B cell (primary cell): ENCODE measurements at regions not wholly inside any gene's neighbourhood (a gene's known extent, or its start where the extent isn't known, plus 50 kb on each side); places are given as distances from the start of the nearest gene placed in this dataset.

Experiments
- ATAC-seq: fragments of 200-7000 bp; cut with Tn5 transposase; one replicate; pipeline ENCODE4 v1.10.0; 2021; ENCODE audit warnings: low read depth, mild to moderate bottlenecking, moderate number of reproducible peaks, moderate library complexity
- CTCF ChIA-PET: fragments of 350-600 bp; sonication (Branson Sonifier 250); formaldehyde crosslinking; loops from one replicate; lab custom pipeline; 2021; ENCODE audit warnings: antibody characterized with exemption, inconsistent platforms; lab: Charles Lee
- POLR2A ChIA-PET: fragments of 350-600 bp; sonication (Branson Sonifier 250); formaldehyde crosslinking; loops from one replicate; lab custom pipeline; 2021; ENCODE audit warnings: antibody characterized with exemption; lab: Charles Lee
- DNase-seq: peaks from one replicate; pipeline ENCODE4 v3.0.0; 2013
- H2AFZ ChIP-seq: 2 replicates; pipeline ENCODE4 v1.6.1; 2012; ENCODE audit warnings: mild to moderate bottlenecking, low read depth, low read length; ENCODE audit not compliant: insufficient read depth, poor library complexity, severe bottlenecking
- H3K27ac ChIP-seq, 2 donors: 1 replicate in 1 of 2; 2 replicates in 1 of 2; pipeline ENCODE4 v1.5.1; 2012 to 2013; ENCODE audit warnings: low read length in 2 of 2, mild to moderate bottlenecking in 2 of 2, moderate library complexity in 1 of 2
- H3K27me3 ChIP-seq, 4 experiments: fragments of 200-600 bp in 1 of 4; sonication (generic) in 1 of 4; replicated peaks in 1 of 4; 1 replicate in 2 of 4; 2 replicates in 2 of 4; pipeline versions ENCODE4 v1.6.1 to v1.7.0; 2013 to 2016; ENCODE audit warnings: low read length in 3 of 4, mild to moderate bottlenecking in 2 of 4, mixed read lengths in 1 of 4, moderate library complexity in 1 of 4; ENCODE audit not compliant: insufficient read depth in 4 of 4, control insufficient read depth in 3 of 4; ENCODE audit errors: control extremely low read depth in 1 of 4
- H3K36me3 ChIP-seq, 2 experiments: replicated peaks in 1 of 2; 1 replicate in 1 of 2; 2 replicates in 1 of 2; pipeline versions ENCODE4 v1.6.1 to v1.7.1; 2013; ENCODE audit warnings: low read length in 1 of 2; ENCODE audit not compliant: insufficient read depth in 2 of 2, control insufficient read depth in 1 of 2; ENCODE audit errors: control extremely low read depth in 1 of 2, extremely low read depth in 1 of 2
- H3K4me1 ChIP-seq, 2 donors: fragments of 200-600 bp in 1 of 2; sonication (generic) in 1 of 2; 1 replicate in 1 of 2; 2 replicates in 1 of 2; pipeline versions ENCODE4 v1.5.1 to v1.6.1; 2013 to 2017; ENCODE audit warnings: low read length in 2 of 2; ENCODE audit not compliant: control insufficient read depth in 2 of 2, insufficient read depth in 2 of 2
- H3K4me2 ChIP-seq: replicated peaks from 2 replicates; pipeline ENCODE3; 2012; ENCODE audit warnings: mild to moderate bottlenecking, low read depth, low read length; ENCODE audit not compliant: poor library complexity, severe bottlenecking
- H3K4me3 ChIP-seq, 5 experiments: fragments of 200-600 bp in 1 of 5; sonication (generic) in 1 of 5; 1 replicate in 3 of 5; 2 replicates in 2 of 5; pipeline versions ENCODE4 v1.5.1 to v1.7.0; 2011 to 2016; ENCODE audit warnings: low read length in 4 of 5, mild to moderate bottlenecking in 4 of 5, low read depth in 2 of 5, control low read depth in 1 of 5, moderate library complexity in 1 of 5; ENCODE audit not compliant: insufficient read depth in 1 of 5; ENCODE audit errors: control extremely low read depth in 1 of 5, extremely low read depth in 1 of 5
- H3K79me2 ChIP-seq: fragments of 200-600 bp; sonication (generic); one replicate; pipeline ENCODE4 v1.6.0; 2016; ENCODE audit warnings: low read length; ENCODE audit not compliant: control insufficient read depth, insufficient read depth
- H3K9ac ChIP-seq: fragments of 200-600 bp; sonication (generic); 2 replicates; pipeline ENCODE4 v1.6.1; 2017; ENCODE audit warnings: mild to moderate bottlenecking, low read length, moderate library complexity
- H3K9me3 ChIP-seq, 3 donors: one replicate each; pipeline versions ENCODE4 v1.6.1 to v1.7.1; 2013; ENCODE audit warnings: low read length in 2 of 3; ENCODE audit not compliant: control insufficient read depth in 2 of 3, insufficient read depth in 1 of 3; ENCODE audit errors: control extremely low read depth in 1 of 3
- H4K20me1 ChIP-seq: 2 replicates; pipeline ENCODE4 v1.6.0; 2012; ENCODE audit warnings: mild to moderate bottlenecking, low read length; ENCODE audit not compliant: insufficient read depth, control insufficient read depth, poor library complexity, severe bottlenecking
- H3K27ac Mint-ChIP-seq: one replicate; pipeline ENCODE4 v1.8.0; 2021; ENCODE audit warnings: mixed read lengths
- H3K27me3 Mint-ChIP-seq: one replicate; pipeline ENCODE4 v1.8.0; 2021; ENCODE audit warnings: mixed read lengths
- H3K4me1 Mint-ChIP-seq: one replicate; pipeline ENCODE4 v1.8.0; 2021; ENCODE audit warnings: mixed read lengths
- H3K4me3 Mint-ChIP-seq: one replicate; pipeline ENCODE4 v1.8.0; 2021; ENCODE audit warnings: mixed read lengths
- H3K9me3 Mint-ChIP-seq: one replicate; pipeline ENCODE4 v1.8.0; 2022; ENCODE audit warnings: mixed read lengths; ENCODE audit not compliant: insufficient read depth
- EZH2 ChIP-seq: IDR thresholded peaks from 2 replicates; pipeline ENCODE4 v1.6.1; 2012; ENCODE audit warnings: borderline replicate concordance, low read depth, mild to moderate bottlenecking, moderate library complexity, low read length; ENCODE audit not compliant: insufficient read depth, poor library complexity, severe bottlenecking
- WGBS: methylation state at CpG from one replicate; pipeline ENCODE4 v1.1.5; 2013; ENCODE audit warnings: missing lambda C conversion rate; ENCODE audit not compliant: insufficient coverage; 5-methylcytosine and 5-hydroxymethylcytosine counted together
- intact Hi-C: fragments of 100-400 bp; cut with micrococcal nuclease; formaldehyde crosslinking; loops from one replicate; pipeline ENCODE4 v1.10.0; 2022
- TF ChIP-seq, protein P1 (sequence below): fragments of 200-600 bp; IDR thresholded peaks from one replicate; pipeline ENCODE4 v1.8.0; 2022; ENCODE audit warnings: antibody characterized with exemption, mild to moderate bottlenecking

- Histone ChIP-seq H3K4me2 (no peak overlapping the region), H3K4me3 (no peak overlapping the region), H4K20me1 (no peaks in the 10 kb centered on the region), H3K27me3 (peaks cover 0 to 2% (median 0%) of the 10 kb centered on the region in 4 experiments), H3K36me3 (no peaks in the 10 kb centered on the region), H3K9ac (no peak overlapping the region), H3K9me3 (no peaks in the 10 kb centered on the region), H2AFZ (no peak overlapping the region), H3K79me2 (no peaks in the 10 kb centered on the region), H3K27ac (no peak overlapping the region), H3K4me1 (no peaks in the 10 kb centered on the region)
- intact Hi-C loops, result no loop called here
- no peak for TF ChIP-seq EZH2
- TF ChIP-seq, protein P1, sequence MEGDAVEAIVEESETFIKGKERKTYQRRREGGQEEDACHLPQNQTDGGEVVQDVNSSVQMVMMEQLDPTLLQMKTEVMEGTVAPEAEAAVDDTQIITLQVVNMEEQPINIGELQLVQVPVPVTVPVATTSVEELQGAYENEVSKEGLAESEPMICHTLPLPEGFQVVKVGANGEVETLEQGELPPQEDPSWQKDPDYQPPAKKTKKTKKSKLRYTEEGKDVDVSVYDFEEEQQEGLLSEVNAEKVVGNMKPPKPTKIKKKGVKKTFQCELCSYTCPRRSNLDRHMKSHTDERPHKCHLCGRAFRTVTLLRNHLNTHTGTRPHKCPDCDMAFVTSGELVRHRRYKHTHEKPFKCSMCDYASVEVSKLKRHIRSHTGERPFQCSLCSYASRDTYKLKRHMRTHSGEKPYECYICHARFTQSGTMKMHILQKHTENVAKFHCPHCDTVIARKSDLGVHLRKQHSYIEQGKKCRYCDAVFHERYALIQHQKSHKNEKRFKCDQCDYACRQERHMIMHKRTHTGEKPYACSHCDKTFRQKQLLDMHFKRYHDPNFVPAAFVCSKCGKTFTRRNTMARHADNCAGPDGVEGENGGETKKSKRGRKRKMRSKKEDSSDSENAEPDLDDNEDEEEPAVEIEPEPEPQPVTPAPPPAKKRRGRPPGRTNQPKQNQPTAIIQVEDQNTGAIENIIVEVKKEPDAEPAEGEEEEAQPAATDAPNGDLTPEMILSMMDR, result no peak
- Mint-ChIP-seq H3K9me3 (no peaks in the 10 kb centered on the region), H3K4me3 (no peak overlapping the region), H3K27ac (no peak overlapping the region), H3K4me1 (no peaks in the 10 kb centered on the region), H3K27me3 (peaks cover 13% of the 10 kb centered on the region)
- no peak for DNase-seq
- WGBS, result no CpG with 5 or more reads among the region's 3 CpGs
- ChIA-PET POLR2A (no interaction called here), CTCF (no interaction called here)
- no peak for ATAC-seq
Measured at GRCh38 chr1:232263452-232263851, 366.5 kb downstream of the SIPA1L2 start.

- 67% methylated on average over 1 of the region's 3 CpGs for WGBS
- Mint-ChIP-seq H3K27ac (no peak overlapping the region), H3K4me1 (no peaks in the 10 kb centered on the region), H3K4me3 (no peak overlapping the region), H3K27me3 (peaks cover 16% of the 10 kb centered on the region), H3K9me3 (no peaks in the 10 kb centered on the region)
- no peak overlapping the region for H3K27ac ChIP-seq
- no peak overlapping the region for H3K9ac ChIP-seq
- no peaks in the 10 kb centered on the region for H3K36me3 ChIP-seq
- peaks cover 0 to 4% (median 0%) of the 10 kb centered on the region in 4 experiments for H3K27me3 ChIP-seq
- ATAC-seq (no peak), DNase-seq (no peak)
- H2AFZ ChIP-seq, result no peak overlapping the region
- no peaks in the 10 kb centered on the region for H3K4me1 ChIP-seq
- no peaks in the 10 kb centered on the region for H3K79me2 ChIP-seq
- no peak overlapping the region for H3K4me3 ChIP-seq
- ChIA-PET CTCF (no interaction called here), POLR2A (no interaction called here)
- intact Hi-C loops, result no loop called here
- no peaks in the 10 kb centered on the region for H3K9me3 ChIP-seq
- TF ChIP-seq EZH2, result no peak
- TF ChIP-seq, protein P1, result no peak
- no peaks in the 10 kb centered on the region for H4K20me1 ChIP-seq
- no peak overlapping the region for H3K4me2 ChIP-seq
Measured at GRCh38 chr1:232262991-232263390, 366.9 kb downstream of the SIPA1L2 start.
